ENCODE measurements at regions not wholly inside any gene's neighbourhood (a gene's known extent, or its start where the extent isn't known, plus 50 kb on each side); places are given as distances from the start of the nearest gene placed in this dataset.

GRCh38 chr21:24302400-24302799 is 1304.9 kb downstream of the MRPL39 start:
- Histone ChIP-seq H3K36me3 (ENCODE audit: control insufficient read depth, insufficient read depth, low read length) (no peaks in the 10 kb centered on the region), H3K56ac (ENCODE audit: extremely low read depth, insufficient read depth, low read length) (no peak overlapping the region), H3K4ac (ENCODE audit: low read depth, low read length) (no peak overlapping the region), H4K8ac (ENCODE audit: low read depth in 2 of 2, low read length in 2 of 2) (no peak overlapping the region), H3K9me1 (ENCODE audit: insufficient read depth, low read length) (no peaks in the 10 kb centered on the region), H3K4me3 (ENCODE audit: insufficient read depth, low read depth, low read length) (no peak overlapping the region), H2AK9ac (replicated peaks; ENCODE audit: low read depth, low read length, poor library complexity) (no peak overlapping the region), H2BK5ac (ENCODE audit: low read depth, low read length, poor library complexity, severe bottlenecking) (no peak overlapping the region), H3K18ac (ENCODE audit: low read depth, low read length) (no peak overlapping the region), H2BK120ac (ENCODE audit: low read depth, low read length) (no peak overlapping the region), H3K9me3 (ENCODE audit: control insufficient read depth, insufficient read depth, low read length) (no peaks in the 10 kb centered on the region), H3K27ac (ENCODE audit: insufficient read depth, low read length) (no peak overlapping the region), H3K79me1 (ENCODE audit: low read depth in 1 of 2, low read length in 2 of 2) (no peaks in the 10 kb centered on the region), H3K4me2 (ENCODE audit: low read depth, low read length) (no peak overlapping the region), H2BK20ac (ENCODE audit: low read depth, low read length) (no peak overlapping the region), H4K91ac (ENCODE audit: insufficient read depth, low read depth, low read length) (no peak overlapping the region), H3K9ac (ENCODE audit: low read depth, low read length) (no peak overlapping the region), H2AK5ac (ENCODE audit: low read depth, low read length) (no peak overlapping the region), H4K5ac (ENCODE audit: low read depth, low read length) (no peak overlapping the region), H3K4me1 (ENCODE audit: control insufficient read depth, insufficient read depth, low read length) (no peaks in the 10 kb centered on the region), H2AFZ (replicated peaks; ENCODE audit: low read length, poor library complexity) (no peak overlapping the region), H2BK15ac (ENCODE audit: low read depth, low read length) (no peak overlapping the region), H4K20me1 (ENCODE audit: insufficient read depth, low read length) (no peaks in the 10 kb centered on the region), H3K23ac (ENCODE audit: low read depth, low read length) (no peak overlapping the region), H3K27me3 (ENCODE audit: control insufficient read depth, insufficient read depth, low read length) (no peaks in the 10 kb centered on the region), H3K14ac (replicated peaks; ENCODE audit: low read depth, low read length) (no peak overlapping the region)
- ChIA-PET POLR2A (ENCODE audit: unreplicated experiment) (no interaction called here), CTCF (no interaction called here)
- intact Hi-C loops (cut with micrococcal nuclease) (no loop called here), in situ Hi-C loops (cut with MboI; ENCODE audit: low sequenced_read_pairs) (no loop called here), dilution Hi-C loops (cut with HindIII; ENCODE audit: low sequenced_read_pairs, unreplicated experiment) (no loop called here)
- DNase-seq (no peak), ATAC-seq (ENCODE audit: low read depth) (no peak)
- TF ChIP-seq RAD21 (IDR thresholded peaks at IDR 0.05; ENCODE audit: low read length): no peak
- TF ChIP-seq CEBPB (IDR thresholded peaks at IDR 0.05; ENCODE audit: low read depth, low read length): no peak
- no peak for TF ChIP-seq FOS (IDR thresholded peaks at IDR 0.05; ENCODE audit: low read depth, low read length)
- TF ChIP-seq, protein P1, sequence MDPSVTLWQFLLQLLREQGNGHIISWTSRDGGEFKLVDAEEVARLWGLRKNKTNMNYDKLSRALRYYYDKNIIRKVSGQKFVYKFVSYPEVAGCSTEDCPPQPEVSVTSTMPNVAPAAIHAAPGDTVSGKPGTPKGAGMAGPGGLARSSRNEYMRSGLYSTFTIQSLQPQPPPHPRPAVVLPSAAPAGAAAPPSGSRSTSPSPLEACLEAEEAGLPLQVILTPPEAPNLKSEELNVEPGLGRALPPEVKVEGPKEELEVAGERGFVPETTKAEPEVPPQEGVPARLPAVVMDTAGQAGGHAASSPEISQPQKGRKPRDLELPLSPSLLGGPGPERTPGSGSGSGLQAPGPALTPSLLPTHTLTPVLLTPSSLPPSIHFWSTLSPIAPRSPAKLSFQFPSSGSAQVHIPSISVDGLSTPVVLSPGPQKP (IDR thresholded peaks at IDR 0.05; ENCODE audit: borderline replicate concordance, low read depth, low read length): no peak
- TF ChIP-seq, protein P2, sequence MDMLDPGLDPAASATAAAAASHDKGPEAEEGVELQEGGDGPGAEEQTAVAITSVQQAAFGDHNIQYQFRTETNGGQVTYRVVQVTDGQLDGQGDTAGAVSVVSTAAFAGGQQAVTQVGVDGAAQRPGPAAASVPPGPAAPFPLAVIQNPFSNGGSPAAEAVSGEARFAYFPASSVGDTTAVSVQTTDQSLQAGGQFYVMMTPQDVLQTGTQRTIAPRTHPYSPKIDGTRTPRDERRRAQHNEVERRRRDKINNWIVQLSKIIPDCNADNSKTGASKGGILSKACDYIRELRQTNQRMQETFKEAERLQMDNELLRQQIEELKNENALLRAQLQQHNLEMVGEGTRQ (IDR thresholded peaks at IDR 0.05; ENCODE audit: low read depth, low read length): no peak
- no peak for TF ChIP-seq CHD1 (IDR thresholded peaks at IDR 0.05; ENCODE audit: low read depth, low read length)
- TF ChIP-seq NFE2L2 (IDR thresholded peaks at IDR 0.05; ENCODE audit: low read depth, low read length): no peak
- TF ChIP-seq SMC3 (IDR thresholded peaks at IDR 0.05; ENCODE audit: low read depth, low read length): no peak
- no peak for TF ChIP-seq MAZ (IDR thresholded peaks at IDR 0.05; ENCODE audit: borderline replicate concordance, low read depth, low read length)
- TF ChIP-seq MXI1 (IDR thresholded peaks at IDR 0.05; ENCODE audit: borderline replicate concordance, low read depth, low read length): no peak
- TF ChIP-seq MAFK (IDR thresholded peaks at IDR 0.05; ENCODE audit: low read depth, low read length): no peak
- no peak for TF ChIP-seq CTCF (conservative IDR thresholded peaks at IDR 0.05; ENCODE audit: low read depth, low read length)
- no peak for TF ChIP-seq BHLHE40 (IDR thresholded peaks at IDR 0.05; ENCODE audit: low read depth, low read length)
- TF ChIP-seq POLR2A (IDR thresholded peaks at IDR 0.05; ENCODE audit: low read depth, low read length): no peak
- no peak for TF ChIP-seq RCOR1 (IDR thresholded peaks at IDR 0.05; ENCODE audit: insufficient replicate concordance, low read length)
- no peak for TF ChIP-seq RFX5 (IDR thresholded peaks at IDR 0.05; ENCODE audit: low read depth, low read length)
- BruUV-seq (replicated peaks): no TSS peak

All from IMR-90 (cell line).